ENCODE measurements at regions not wholly inside any gene's neighbourhood (a gene's known extent, or its start where the extent isn't known, plus 50 kb on each side); places are given as distances from the start of the nearest gene placed in this dataset.

DNA sequence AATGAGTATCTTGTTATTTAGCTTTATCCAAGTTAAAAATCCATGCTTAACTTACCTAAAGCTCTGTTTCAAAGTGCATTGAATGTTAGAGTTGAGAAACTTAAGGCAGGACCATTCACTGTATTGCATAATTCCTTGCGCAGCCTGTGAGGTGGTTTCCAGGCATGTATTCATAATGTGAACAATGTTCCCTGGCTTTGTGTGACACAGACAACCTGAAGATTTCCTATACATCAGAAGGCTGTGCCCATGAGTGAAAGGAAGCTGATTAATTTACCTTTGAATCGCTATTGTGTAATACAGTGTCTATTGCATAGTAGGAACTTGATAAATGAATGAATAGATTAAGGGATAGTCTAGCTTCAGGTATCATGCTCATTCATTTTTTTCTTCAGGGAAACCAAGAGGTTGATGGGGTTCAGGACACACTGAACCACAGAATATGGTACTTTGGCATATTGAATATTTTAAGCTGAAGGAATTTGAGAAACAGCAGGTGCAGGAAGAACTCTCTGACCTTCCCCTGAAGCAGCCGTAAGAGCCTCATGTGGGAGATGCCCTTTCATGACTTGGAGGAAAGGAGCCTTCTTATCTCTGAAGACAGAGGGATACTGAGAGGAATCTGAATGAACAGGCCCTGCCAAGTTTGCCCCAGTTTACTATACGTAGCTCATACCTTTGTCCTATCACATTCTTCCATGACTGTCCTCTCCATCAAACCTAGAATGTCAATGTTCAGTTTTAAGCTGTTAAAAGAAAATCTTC lies 88.6 kb upstream of the GNG12 start:
- TF ChIP-seq, protein P1, sequence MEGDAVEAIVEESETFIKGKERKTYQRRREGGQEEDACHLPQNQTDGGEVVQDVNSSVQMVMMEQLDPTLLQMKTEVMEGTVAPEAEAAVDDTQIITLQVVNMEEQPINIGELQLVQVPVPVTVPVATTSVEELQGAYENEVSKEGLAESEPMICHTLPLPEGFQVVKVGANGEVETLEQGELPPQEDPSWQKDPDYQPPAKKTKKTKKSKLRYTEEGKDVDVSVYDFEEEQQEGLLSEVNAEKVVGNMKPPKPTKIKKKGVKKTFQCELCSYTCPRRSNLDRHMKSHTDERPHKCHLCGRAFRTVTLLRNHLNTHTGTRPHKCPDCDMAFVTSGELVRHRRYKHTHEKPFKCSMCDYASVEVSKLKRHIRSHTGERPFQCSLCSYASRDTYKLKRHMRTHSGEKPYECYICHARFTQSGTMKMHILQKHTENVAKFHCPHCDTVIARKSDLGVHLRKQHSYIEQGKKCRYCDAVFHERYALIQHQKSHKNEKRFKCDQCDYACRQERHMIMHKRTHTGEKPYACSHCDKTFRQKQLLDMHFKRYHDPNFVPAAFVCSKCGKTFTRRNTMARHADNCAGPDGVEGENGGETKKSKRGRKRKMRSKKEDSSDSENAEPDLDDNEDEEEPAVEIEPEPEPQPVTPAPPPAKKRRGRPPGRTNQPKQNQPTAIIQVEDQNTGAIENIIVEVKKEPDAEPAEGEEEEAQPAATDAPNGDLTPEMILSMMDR (IDR thresholded peaks at IDR 0.05; ENCODE audit: low read depth, low read length) = no peak
- DNase-seq (ENCODE audit: extremely low read depth, low read depth) = no peak

DNA sequence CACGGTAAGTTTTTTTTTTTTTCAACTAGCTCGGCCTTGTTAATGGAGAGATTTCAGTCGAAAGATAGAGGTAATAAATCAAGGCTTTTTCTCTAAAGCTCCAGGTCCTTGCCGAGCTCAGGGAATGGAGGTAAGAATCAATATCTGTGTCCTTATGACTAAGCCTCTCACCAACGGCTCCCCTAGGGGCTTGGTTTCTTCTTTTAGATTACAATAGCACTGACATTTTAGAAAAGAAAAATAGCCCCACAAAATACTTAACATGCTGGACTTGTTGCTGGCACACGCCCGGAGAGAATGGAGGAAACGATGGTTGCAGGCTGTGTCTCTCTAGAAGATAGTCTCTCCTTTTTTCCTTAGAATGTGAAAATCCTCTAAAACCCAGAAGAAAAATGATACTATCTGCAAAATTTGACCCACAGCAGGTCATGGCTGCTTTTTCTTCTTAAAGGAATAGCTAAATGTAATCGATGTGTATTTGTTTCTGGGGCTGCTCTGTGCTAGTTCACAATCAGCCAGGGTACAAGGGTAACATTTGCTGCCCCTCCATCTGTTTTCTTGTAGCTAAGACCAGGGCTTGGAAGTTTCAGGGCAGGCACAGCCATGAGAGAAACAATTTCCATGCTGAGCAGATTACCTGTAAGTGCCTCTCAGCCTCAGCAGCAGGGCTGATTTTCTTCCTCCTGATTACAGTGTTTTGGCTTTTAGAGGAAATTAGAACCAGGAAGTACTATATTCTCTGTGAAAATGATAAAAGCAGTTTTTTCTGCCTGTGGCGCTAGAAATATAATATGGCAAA lies 86.2 kb upstream of the GNG12 start:
- DNase-seq (ENCODE audit: extremely low read depth, low read depth) = no peak
- TF ChIP-seq, protein P1 (IDR thresholded peaks at IDR 0.05; ENCODE audit: low read depth, low read length) = no peak

DNA sequence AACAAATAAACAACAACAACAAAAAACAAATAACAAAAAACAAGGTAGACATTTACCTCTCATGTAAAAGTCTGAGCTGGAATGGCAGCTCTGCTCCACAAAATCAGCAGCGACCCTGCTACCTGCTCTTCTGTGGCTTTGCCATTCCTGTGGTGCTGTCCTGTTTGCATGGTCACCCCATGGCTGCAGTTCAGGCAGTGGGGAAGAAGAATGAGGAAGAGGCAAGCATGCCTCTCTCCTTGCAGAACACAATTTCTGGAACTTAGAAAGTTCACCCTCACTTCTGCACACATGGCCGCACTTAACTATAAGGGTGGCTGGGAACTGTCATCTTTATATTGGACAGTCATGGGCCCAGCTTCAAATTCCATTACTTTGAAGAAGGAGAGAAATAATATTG lies 84.8 kb upstream of the GNG12 start:
- TF ChIP-seq, protein P1 (IDR thresholded peaks at IDR 0.05; ENCODE audit: low read depth, low read length) = no peak

DNA sequence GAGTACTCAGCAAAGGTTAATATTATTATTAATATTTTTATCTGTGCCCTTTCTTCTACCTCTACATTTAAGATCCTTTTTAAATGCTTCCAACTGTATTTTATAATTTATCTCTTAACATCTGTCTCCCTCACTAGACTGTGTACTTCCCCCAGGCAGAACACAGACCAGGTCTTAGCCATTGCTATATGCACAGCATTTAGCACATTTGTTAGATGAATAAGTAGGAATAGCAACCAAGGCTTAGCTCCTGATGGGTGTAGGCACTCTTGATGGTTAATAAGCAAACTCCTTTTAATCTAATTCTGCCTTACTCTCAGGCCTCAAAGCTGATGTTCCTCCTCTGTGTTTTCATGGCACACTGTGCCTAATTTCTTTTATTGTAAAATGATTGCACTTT lies 83.7 kb upstream of the GNG12 start:
- TF ChIP-seq, protein P1 (IDR thresholded peaks at IDR 0.05; ENCODE audit: low read depth, low read length) = no peak
- DNase-seq (ENCODE audit: extremely low read depth, low read depth) = no peak

More for the DNA sequence above, 84.8 kb upstream of the GNG12 start:
- no peak for DNase-seq (ENCODE audit: extremely low read depth, low read depth)

DNA sequence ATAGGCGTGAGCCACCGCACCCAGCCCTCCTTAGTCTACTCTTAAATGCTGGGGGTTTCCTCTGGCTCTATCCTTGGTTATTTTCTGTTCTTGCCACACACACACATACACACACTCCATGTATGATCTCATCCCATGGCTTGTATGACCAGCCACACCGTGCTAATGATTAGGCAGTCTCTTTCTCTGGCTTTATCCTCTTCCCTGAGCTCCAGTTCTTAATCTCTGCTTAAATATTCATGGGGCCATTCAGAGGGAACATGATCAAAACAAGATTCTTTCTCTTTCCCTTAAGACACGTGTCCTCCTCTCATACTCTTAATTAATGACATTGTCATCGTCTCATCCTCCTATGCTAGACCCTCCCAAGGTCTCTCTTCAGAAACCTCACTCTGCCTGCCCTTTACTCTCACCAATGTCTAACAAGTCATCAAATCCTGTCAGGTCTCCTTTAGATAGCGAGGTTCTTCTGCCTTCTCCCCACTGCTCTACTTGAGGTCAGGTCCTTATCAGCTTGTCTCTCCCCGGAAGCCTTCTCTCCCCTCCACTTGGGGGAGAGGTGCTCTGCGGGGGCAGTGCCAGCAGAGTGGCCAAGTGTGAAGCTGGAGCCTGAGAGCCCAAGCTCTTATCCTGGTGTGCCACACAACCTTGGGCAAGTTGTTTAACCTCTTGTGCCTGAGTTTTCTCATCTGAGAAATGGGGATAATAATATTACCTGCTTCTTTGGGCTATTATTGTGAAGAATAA lies 83.0 kb upstream of the GNG12 start:
- TF ChIP-seq, protein P1 (IDR thresholded peaks at IDR 0.05; ENCODE audit: low read depth, low read length) = no peak
- DNase-seq (ENCODE audit: extremely low read depth, low read depth) = no peak

DNA sequence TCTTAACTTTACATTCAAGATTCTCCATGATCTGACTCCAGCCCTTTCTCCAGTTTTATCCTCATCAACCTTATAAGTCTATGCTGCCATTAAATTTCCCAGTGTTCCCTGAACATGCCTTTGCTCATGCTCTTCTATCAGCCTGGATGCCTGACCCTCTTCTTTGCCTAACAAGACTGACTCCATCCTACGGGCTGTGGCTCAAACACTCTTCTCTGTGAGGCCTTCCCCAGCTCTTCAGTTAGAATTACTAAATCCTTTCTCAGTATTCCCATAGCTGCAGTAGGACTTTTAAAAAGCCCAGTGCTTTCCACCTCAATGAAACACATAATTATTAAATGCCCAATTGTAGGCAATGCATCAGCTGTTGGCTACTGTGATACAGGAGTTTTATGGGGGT lies 76.5 kb upstream of the GNG12 start:
- TF ChIP-seq, protein P1 (IDR thresholded peaks at IDR 0.05; ENCODE audit: low read depth, low read length) = no peak
- DNase-seq (ENCODE audit: extremely low read depth, low read depth) = no peak
